ENCODE measurements at regions not wholly inside any gene's neighbourhood (a gene's known extent, or its start where the extent isn't known, plus 50 kb on each side); places are given as distances from the start of the nearest gene placed in this dataset.

DNA sequence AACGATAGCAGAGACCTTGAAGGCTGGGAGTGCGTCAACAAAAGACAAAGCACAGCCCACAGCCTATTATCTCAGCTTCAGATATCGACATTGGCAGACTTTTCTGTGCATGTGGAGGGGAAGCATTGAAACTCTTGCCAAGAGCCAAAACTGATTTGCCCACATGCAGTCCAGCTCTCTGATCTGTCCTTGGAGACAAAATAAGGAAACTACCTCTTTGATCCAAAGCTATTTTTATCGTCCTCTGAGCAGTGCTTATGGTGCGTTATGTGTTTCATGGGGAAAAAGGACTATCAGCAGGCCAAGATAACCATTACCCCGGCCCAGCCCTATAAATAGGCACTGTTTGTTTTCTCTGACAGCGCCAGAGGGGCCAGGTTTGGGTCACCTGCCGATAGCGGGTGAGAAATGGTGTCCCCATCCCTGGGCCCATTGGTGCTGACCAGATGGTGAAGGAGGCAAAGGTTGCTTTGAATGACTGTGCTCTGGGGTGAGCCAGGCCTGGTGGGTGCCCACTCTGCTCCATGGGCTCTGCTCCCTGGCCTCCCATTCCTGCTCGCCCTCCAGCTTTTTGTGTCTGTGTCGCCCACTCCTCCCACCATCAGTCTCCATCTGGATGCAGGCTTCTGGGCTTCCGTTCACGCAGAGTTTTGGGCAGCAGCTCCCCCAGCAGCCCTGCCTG is 176.1 kb upstream of the HS6ST1 start:
- H3K36me3 ChIP-seq (ENCODE audit: insufficient read depth, low read length) = no peaks in the 10 kb centered on the region
- no peak for DNase-seq
- peaks cover 9 to 10% of the 10 kb centered on the region in 2 donors for H3K27me3 Mint-ChIP-seq
- H3K4me3 Mint-ChIP-seq = no peak overlapping the region
- no peaks in the 10 kb centered on the region for H3K36me3 Mint-ChIP-seq
- H3K27me3 ChIP-seq (ENCODE audit: insufficient read depth, low read length, poor library complexity, severe bottlenecking) = no peaks in the 10 kb centered on the region
- no peak overlapping the region for H3K27ac Mint-ChIP-seq
- no peak overlapping the region for H3K27ac ChIP-seq (ENCODE audit: low read depth, low read length)
- no peaks in the 10 kb centered on the region for H3K4me1 ChIP-seq (ENCODE audit: insufficient read depth, low read length)
- peaks cover 0 to 5% (median 2%) of the 10 kb centered on the region in 5 donors for H3K9me3 Mint-ChIP-seq
- H3K4me3 ChIP-seq (ENCODE audit: low read length) = no peak overlapping the region
- ChIA-PET POLR2A (no interaction called here), CTCF (no interaction called here)
- H3K9me3 ChIP-seq (ENCODE audit: low read length) = no peaks in the 10 kb centered on the region
- H3K4me1 Mint-ChIP-seq = no peaks in the 10 kb centered on the region

DNA sequence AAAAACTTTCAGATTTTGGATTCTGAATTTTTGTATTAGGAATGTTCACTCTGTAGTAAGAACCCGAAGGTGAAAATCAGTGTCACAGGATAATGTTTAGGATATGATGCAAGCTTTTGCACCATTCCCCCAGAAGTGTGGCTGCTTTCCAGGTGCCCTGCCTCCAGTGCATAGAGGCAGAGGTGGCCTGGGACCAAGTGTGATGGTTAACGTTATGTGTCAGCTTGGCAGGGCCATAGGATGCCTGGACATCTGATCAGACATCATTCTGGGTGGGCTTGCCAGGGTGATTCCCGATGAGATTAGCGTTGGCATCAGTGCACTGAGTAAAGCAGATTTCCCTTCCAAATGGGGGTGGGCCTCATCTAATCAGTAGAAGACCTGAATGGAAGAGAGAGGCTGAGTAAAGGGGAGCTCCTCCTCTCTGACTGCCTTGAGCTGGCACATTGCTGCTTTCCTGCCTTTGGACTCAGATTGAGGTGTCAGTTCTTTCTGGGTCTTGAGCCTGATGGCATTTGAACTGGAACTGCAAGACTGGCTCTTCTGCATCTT is 177.4 kb upstream of the HS6ST1 start:
- DNase-seq = no peak
- Mint-ChIP-seq H3K4me3 (no peak overlapping the region), H3K4me1 (no peaks in the 10 kb centered on the region), H3K36me3 (no peaks in the 10 kb centered on the region), H3K27me3 (peaks cover 8 to 10% of the 10 kb centered on the region in 2 donors), H3K9me3 (peaks cover 0 to 5% (median 2%) of the 10 kb centered on the region in 5 donors), H3K27ac (no peak overlapping the region)
- Histone ChIP-seq H3K9me3 (ENCODE audit: low read length) (no peaks in the 10 kb centered on the region), H3K27me3 (ENCODE audit: insufficient read depth, low read length, poor library complexity, severe bottlenecking) (no peaks in the 10 kb centered on the region), H3K36me3 (ENCODE audit: insufficient read depth, low read length) (no peaks in the 10 kb centered on the region), H3K4me1 (ENCODE audit: insufficient read depth, low read length) (no peaks in the 10 kb centered on the region), H3K27ac (ENCODE audit: low read depth, low read length) (no peak overlapping the region), H3K4me3 (ENCODE audit: low read length) (no peak overlapping the region)
- ChIA-PET CTCF (no interaction called here), POLR2A (no interaction called here)

- Mint-ChIP-seq H3K27me3 (peaks cover 5 to 7% of the 10 kb centered on the region in 2 donors), H3K27ac (no peak overlapping the region), H3K36me3 (no peaks in the 10 kb centered on the region), H3K9me3 (peaks cover 0 to 5% (median 2%) of the 10 kb centered on the region in 5 donors), H3K4me1 (no peaks in the 10 kb centered on the region), H3K4me3 (no peak overlapping the region)
- Histone ChIP-seq H3K4me3 (ENCODE audit: low read length) (no peak overlapping the region), H3K27me3 (ENCODE audit: insufficient read depth, low read length, poor library complexity, severe bottlenecking) (no peaks in the 10 kb centered on the region), H3K9me3 (ENCODE audit: low read length) (no peaks in the 10 kb centered on the region), H3K4me1 (ENCODE audit: insufficient read depth, low read length) (no peaks in the 10 kb centered on the region), H3K36me3 (ENCODE audit: insufficient read depth, low read length) (no peaks in the 10 kb centered on the region), H3K27ac (ENCODE audit: low read depth, low read length) (no peak overlapping the region)
- DNase-seq = no peak
- CTCF ChIA-PET = no interaction called here
- POLR2A ChIA-PET = no interaction called here
These were observed 178.0 kb upstream of the HS6ST1 start for GRCh38 chr2:128496700-128497099.

GRCh38 chr2:128497461-128497860 is 178.8 kb upstream of the HS6ST1 start:
- Histone ChIP-seq H3K27me3 (ENCODE audit: insufficient read depth, low read length, poor library complexity, severe bottlenecking) (no peaks in the 10 kb centered on the region), H3K36me3 (ENCODE audit: insufficient read depth, low read length) (no peaks in the 10 kb centered on the region), H3K9me3 (ENCODE audit: low read length) (no peaks in the 10 kb centered on the region), H3K4me3 (ENCODE audit: low read length) (no peak overlapping the region), H3K27ac (ENCODE audit: low read depth, low read length) (no peak overlapping the region), H3K4me1 (ENCODE audit: insufficient read depth, low read length) (no peaks in the 10 kb centered on the region)
- H3K36me3 Mint-ChIP-seq = no peaks in the 10 kb centered on the region
- no peak overlapping the region for H3K4me3 Mint-ChIP-seq
- peaks cover 2 to 4% of the 10 kb centered on the region in 2 donors for H3K27me3 Mint-ChIP-seq
- ChIA-PET CTCF (no interaction called here), POLR2A (no interaction called here)
- DNase-seq = no peak
- H3K27ac Mint-ChIP-seq = no peak overlapping the region
- peaks cover 0 to 3% (median 2%) of the 10 kb centered on the region in 5 donors for H3K9me3 Mint-ChIP-seq
- no peaks in the 10 kb centered on the region for H3K4me1 Mint-ChIP-seq

- H3K9me3 ChIP-seq (ENCODE audit: low read length) = no peaks in the 10 kb centered on the region
- Mint-ChIP-seq H3K4me1 (no peaks in the 10 kb centered on the region), H3K36me3 (no peaks in the 10 kb centered on the region), H3K9me3 (peaks cover 0 to 2% (median 0%) of the 10 kb centered on the region in 5 donors), H3K27ac (no peak overlapping the region), H3K27me3 (peaks cover 3 to 4% of the 10 kb centered on the region in 2 donors), H3K4me3 (no peak overlapping the region)
- no peak for DNase-seq
- H3K36me3 ChIP-seq (ENCODE audit: insufficient read depth, low read length) = no peaks in the 10 kb centered on the region
- ChIA-PET POLR2A (no interaction called here), CTCF (no interaction called here)
- no peak overlapping the region for H3K4me3 ChIP-seq (ENCODE audit: low read length)
- H3K27me3 ChIP-seq (ENCODE audit: insufficient read depth, low read length, poor library complexity, severe bottlenecking) = no peaks in the 10 kb centered on the region
- H3K4me1 ChIP-seq (ENCODE audit: insufficient read depth, low read length) = no peaks in the 10 kb centered on the region
- H3K27ac ChIP-seq (ENCODE audit: low read depth, low read length) = no peak overlapping the region
These were observed 179.4 kb upstream of the HS6ST1 start for GRCh38 chr2:128498086-128498485.

DNA sequence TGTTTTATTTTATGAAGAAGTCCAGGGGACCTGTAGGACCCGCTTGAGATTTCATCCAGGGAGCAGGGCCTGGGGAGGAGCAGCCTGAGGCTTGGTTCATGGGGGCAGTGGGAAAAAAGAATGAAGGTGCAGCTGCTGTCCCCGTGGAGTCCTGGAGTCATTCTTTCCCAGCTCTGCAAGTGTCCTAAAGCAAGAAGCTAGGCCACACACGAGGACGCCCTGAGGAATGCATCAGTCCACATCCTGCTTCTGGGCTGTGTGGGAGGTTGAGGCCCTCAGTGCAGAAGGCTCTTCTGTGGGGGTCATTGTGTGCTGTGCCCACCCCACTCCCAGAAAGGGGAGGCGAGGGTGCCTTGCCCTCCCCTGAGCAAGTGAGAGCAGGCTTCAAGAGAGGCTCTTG is 179.9 kb upstream of the HS6ST1 start:
- Mint-ChIP-seq H3K27ac (no peak overlapping the region), H3K27me3 (peaks cover 3 to 4% of the 10 kb centered on the region in 2 donors), H3K4me1 (no peaks in the 10 kb centered on the region), H3K9me3 (peaks cover 0 to 2% (median 0%) of the 10 kb centered on the region in 5 donors), H3K4me3 (no peak overlapping the region), H3K36me3 (no peaks in the 10 kb centered on the region)
- H3K36me3 ChIP-seq (ENCODE audit: insufficient read depth, low read length) = no peaks in the 10 kb centered on the region
- POLR2A ChIA-PET = no interaction called here
- H3K4me1 ChIP-seq (ENCODE audit: insufficient read depth, low read length) = no peaks in the 10 kb centered on the region
- no peak for DNase-seq
- no peaks in the 10 kb centered on the region for H3K9me3 ChIP-seq (ENCODE audit: low read length)
- H3K27me3 ChIP-seq (ENCODE audit: insufficient read depth, low read length, poor library complexity, severe bottlenecking) = no peaks in the 10 kb centered on the region
- H3K4me3 ChIP-seq (ENCODE audit: low read length) = no peak overlapping the region
- CTCF ChIA-PET = no interaction called here
- H3K27ac ChIP-seq (ENCODE audit: low read depth, low read length) = no peak overlapping the region

DNA sequence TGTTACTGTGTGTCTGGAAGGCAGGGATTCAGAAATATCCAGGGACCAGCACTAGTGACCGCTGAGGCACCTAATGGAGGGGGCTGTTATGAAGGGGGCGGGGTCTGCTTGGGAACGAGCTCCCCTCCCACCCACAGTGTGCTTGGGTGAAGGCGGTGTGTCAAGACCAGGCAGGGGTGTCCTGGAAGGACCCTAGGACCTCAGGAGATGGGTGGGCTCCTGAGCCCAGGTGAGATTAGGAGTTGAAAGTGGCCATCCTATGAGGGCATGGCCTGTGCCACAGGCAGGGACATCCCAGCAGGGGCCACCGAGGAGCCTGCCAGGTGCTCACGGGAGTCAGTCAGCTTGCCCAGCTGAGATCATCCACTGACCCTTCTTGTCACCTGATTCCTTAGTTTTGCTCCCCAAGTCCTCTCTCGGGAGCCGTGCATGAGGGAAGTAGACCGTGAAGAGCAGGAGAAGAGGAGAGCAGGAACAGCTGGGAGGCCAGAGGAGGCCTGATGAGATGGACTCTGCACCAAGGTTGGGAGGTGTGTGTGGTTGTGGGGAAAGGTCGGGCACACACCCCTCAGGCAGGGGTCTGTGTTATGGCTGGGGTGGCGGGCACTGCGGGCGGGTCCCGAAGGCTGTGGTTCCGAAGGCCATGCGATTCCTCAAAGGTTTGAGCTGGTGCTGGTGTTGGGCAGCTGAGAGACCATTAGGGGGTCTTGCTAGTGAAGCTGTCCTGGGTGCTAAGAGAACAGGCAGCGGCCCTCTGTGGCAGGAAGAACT is 180.9 kb upstream of the HS6ST1 start:
- Histone ChIP-seq H3K27ac (ENCODE audit: low read depth, low read length) (no peak overlapping the region), H3K4me1 (ENCODE audit: insufficient read depth, low read length) (no peaks in the 10 kb centered on the region), H3K4me3 (ENCODE audit: low read length) (no peak overlapping the region), H3K36me3 (ENCODE audit: insufficient read depth, low read length) (no peaks in the 10 kb centered on the region), H3K9me3 (ENCODE audit: low read length) (no peaks in the 10 kb centered on the region), H3K27me3 (ENCODE audit: insufficient read depth, low read length, poor library complexity, severe bottlenecking) (no peaks in the 10 kb centered on the region)
- no peaks in the 10 kb centered on the region for H3K4me1 Mint-ChIP-seq
- POLR2A ChIA-PET = no interaction called here
- H3K27ac Mint-ChIP-seq = peak overlapping the region in 1 of 8 donors; percentile 29
- no peaks in the 10 kb centered on the region for H3K9me3 Mint-ChIP-seq
- H3K36me3 Mint-ChIP-seq = no peaks in the 10 kb centered on the region
- H3K27me3 Mint-ChIP-seq = peaks cover 3 to 4% of the 10 kb centered on the region in 2 donors
- DNase-seq = no peak
- no peak overlapping the region for H3K4me3 Mint-ChIP-seq
- CTCF ChIA-PET = no interaction called here

DNA sequence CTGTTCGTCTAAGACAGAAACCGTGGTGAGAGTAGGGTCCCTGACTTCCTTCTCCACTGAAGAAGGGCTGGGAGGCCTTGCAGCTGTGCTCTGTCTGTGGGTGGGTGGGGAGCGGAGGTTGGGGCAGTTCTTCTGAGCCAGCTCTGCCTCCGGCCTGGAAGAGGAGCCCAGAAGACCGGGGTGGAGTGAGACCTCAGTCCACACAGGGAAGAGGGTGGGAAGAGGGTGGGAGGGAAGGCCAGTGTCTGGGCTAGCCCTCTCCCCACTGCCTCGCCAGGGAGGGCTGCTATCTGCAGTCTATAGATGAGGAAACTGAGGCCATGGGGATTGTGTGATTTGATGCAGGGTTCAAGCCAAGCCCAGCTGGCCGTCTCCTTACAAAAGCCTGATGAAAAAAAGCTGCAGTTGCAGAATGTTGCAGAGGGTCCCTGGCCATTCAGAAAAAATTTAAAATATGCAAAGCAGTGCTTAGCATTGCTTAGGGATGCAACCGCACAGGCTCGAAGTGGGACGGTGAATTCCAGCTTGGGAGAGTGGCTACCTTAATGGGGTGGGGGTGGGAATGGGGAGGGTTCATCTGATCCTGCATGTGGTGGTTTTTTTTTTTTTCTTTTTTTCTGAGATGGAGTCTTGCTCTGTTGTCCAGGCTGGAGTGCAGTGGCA is 181.6 kb upstream of the HS6ST1 start:
- Histone ChIP-seq H3K9me3 (ENCODE audit: low read length) (no peaks in the 10 kb centered on the region), H3K27ac (ENCODE audit: low read depth, low read length) (no peak overlapping the region), H3K4me3 (ENCODE audit: low read length) (no peak overlapping the region), H3K36me3 (ENCODE audit: insufficient read depth, low read length) (no peaks in the 10 kb centered on the region), H3K27me3 (ENCODE audit: insufficient read depth, low read length, poor library complexity, severe bottlenecking) (no peaks in the 10 kb centered on the region), H3K4me1 (ENCODE audit: insufficient read depth, low read length) (no peaks in the 10 kb centered on the region)
- Mint-ChIP-seq H3K9me3 (no peaks in the 10 kb centered on the region), H3K27me3 (peaks cover 4 to 5% of the 10 kb centered on the region in 2 donors), H3K36me3 (no peaks in the 10 kb centered on the region), H3K4me1 (no peaks in the 10 kb centered on the region), H3K4me3 (no peak overlapping the region), H3K27ac (no peak overlapping the region)
- CTCF ChIA-PET = no interaction called here
- DNase-seq = no peak
- POLR2A ChIA-PET = no interaction called here
